HAP-1 (cell line): ENCODE measurements at regions not wholly inside any gene's neighbourhood (a gene's known extent, or its start where the extent isn't known, plus 50 kb on each side); places are given as distances from the start of the nearest gene placed in this dataset.

Experiments used
- DNase-seq, 2 experiments: peaks; one replicate each; pipeline ENCODE4 v3.0.0-alpha.2; 2016 to 2020; ENCODE audit warnings: low spot score in 2 of 2
- H3K27me3 ChIP-seq: fragments of 250-450 bp; sonication (Bioruptor Pico); 2 replicates; pipeline ENCODE4 v1.5.1; 2020; ENCODE audit warnings: low read depth, mild to moderate bottlenecking, moderate library complexity
- H3K36me3 ChIP-seq: fragments of 250-450 bp; sonication (Bioruptor Pico); replicated peaks from 2 replicates; pipeline ENCODE4 v1.5.1; 2020; ENCODE audit warnings: mild to moderate bottlenecking
- H3K4me1 ChIP-seq: fragments of 250-450 bp; sonication (Bioruptor Pico); 2 replicates; pipeline ENCODE4 v1.5.1; 2020; ENCODE audit warnings: mild to moderate bottlenecking
- H3K4me3 ChIP-seq: fragments of 250-450 bp; sonication (Bioruptor Pico); 2 replicates; pipeline ENCODE4 v1.5.1; 2020; ENCODE audit warnings: mild to moderate bottlenecking, moderate library complexity
- H3K9me3 ChIP-seq: fragments of 250-450 bp; sonication (Bioruptor Pico); 2 replicates; pipeline ENCODE4 v1.5.1; 2020; ENCODE audit warnings: mild to moderate bottlenecking, moderate library complexity
- in situ Hi-C: fragments of 300-500 bp; cut with MboI; formaldehyde crosslinking; loops from 3 replicates; pipeline ENCODE4 v1.14.3; 2020; ENCODE audit warnings: low sequenced_read_pairs, inconsistent platforms, mixed read lengths

GRCh38 chr16:35365675-35366074 is 1906.3 kb downstream of the TP53TG3F start:
- Histone ChIP-seq H3K27me3 (no peaks in the 10 kb centered on the region), H3K4me1 (no peaks in the 10 kb centered on the region), H3K9me3 (peaks cover 6% of the 10 kb centered on the region; the same call in 1 of the 2 replicates), H3K36me3 (no peaks in the 10 kb centered on the region), H3K4me3 (no peak overlapping the region)
- DNase-seq, result no peak
- in situ Hi-C loops, result no loop called here

- peaks cover 2% of the 10 kb centered on the region; the same call in 1 of the 2 replicates for H3K9me3 ChIP-seq
- no peaks in the 10 kb centered on the region for H3K4me1 ChIP-seq
- H3K4me3 ChIP-seq, result no peak overlapping the region
- no peaks in the 10 kb centered on the region for H3K27me3 ChIP-seq
- no peak for DNase-seq
- no peaks in the 10 kb centered on the region for H3K36me3 ChIP-seq
- in situ Hi-C loops, result no loop called here
These were observed 1911.2 kb downstream of the TP53TG3F start for GRCh38 chr16:35370617-35371016.

- DNase-seq, result no peak
- in situ Hi-C loops, result no loop called here
- no peak overlapping the region for H3K4me3 ChIP-seq
- H3K27me3 ChIP-seq, result no peaks in the 10 kb centered on the region
- H3K9me3 ChIP-seq, result peaks cover 2% of the 10 kb centered on the region; the same call in 1 of the 2 replicates
- no peaks in the 10 kb centered on the region for H3K36me3 ChIP-seq
- H3K4me1 ChIP-seq, result no peaks in the 10 kb centered on the region
These were observed 1917.7 kb downstream of the TP53TG3F start for GRCh38 chr16:35377142-35377541.

- H3K4me3 ChIP-seq, result no peak overlapping the region
- in situ Hi-C loops, result no loop called here
- no peaks in the 10 kb centered on the region; the same call in 1 of the 2 replicates for H3K9me3 ChIP-seq
- H3K4me1 ChIP-seq, result no peaks in the 10 kb centered on the region
- no peaks in the 10 kb centered on the region for H3K27me3 ChIP-seq
- no peaks in the 10 kb centered on the region for H3K36me3 ChIP-seq
- DNase-seq, result no peak
These were observed 1927.2 kb downstream of the TP53TG3F start for GRCh38 chr16:35386619-35387018.

GRCh38 chr16:35391328-35391727 is 1931.9 kb downstream of the TP53TG3F start:
- Histone ChIP-seq H3K4me1 (no peaks in the 10 kb centered on the region), H3K9me3 (no peaks in the 10 kb centered on the region), H3K27me3 (no peaks in the 10 kb centered on the region), H3K36me3 (no peaks in the 10 kb centered on the region), H3K4me3 (no peak overlapping the region)
- peak; percentile 3 to 39 for DNase-seq
- in situ Hi-C loops, result no loop called here

- H3K9me3 ChIP-seq, result no peaks in the 10 kb centered on the region
- DNase-seq, result no peak
- no peaks in the 10 kb centered on the region for H3K36me3 ChIP-seq
- in situ Hi-C loops, result no loop called here
- no peak overlapping the region for H3K4me3 ChIP-seq
- H3K4me1 ChIP-seq, result no peaks in the 10 kb centered on the region
- no peaks in the 10 kb centered on the region for H3K27me3 ChIP-seq
These were observed 1938.8 kb downstream of the TP53TG3F start for GRCh38 chr16:35398180-35398579.

GRCh38 chr16:35399133-35399532 is 1939.7 kb downstream of the TP53TG3F start:
- in situ Hi-C loops, result no loop called here
- Histone ChIP-seq H3K4me3 (no peak overlapping the region), H3K4me1 (no peaks in the 10 kb centered on the region), H3K9me3 (no peaks in the 10 kb centered on the region), H3K27me3 (no peaks in the 10 kb centered on the region), H3K36me3 (no peaks in the 10 kb centered on the region)
- DNase-seq, result no peak

GRCh38 chr16:35404273-35404672 is 1944.9 kb downstream of the TP53TG3F start:
- DNase-seq, result no peak
- Histone ChIP-seq H3K27me3 (no peaks in the 10 kb centered on the region), H3K9me3 (no peaks in the 10 kb centered on the region), H3K4me3 (no peak overlapping the region), H3K36me3 (no peaks in the 10 kb centered on the region), H3K4me1 (no peaks in the 10 kb centered on the region)
- in situ Hi-C loops, result no loop called here

- H3K36me3 ChIP-seq, result no peaks in the 10 kb centered on the region
- DNase-seq, result no peak
- no peaks in the 10 kb centered on the region for H3K9me3 ChIP-seq
- H3K4me3 ChIP-seq, result no peak overlapping the region
- H3K4me1 ChIP-seq, result no peaks in the 10 kb centered on the region
- H3K27me3 ChIP-seq, result no peaks in the 10 kb centered on the region
- in situ Hi-C loops, result no loop called here
These were observed 1946.1 kb downstream of the TP53TG3F start for GRCh38 chr16:35405526-35405925.

- in situ Hi-C loops, result no loop called here
- H3K4me3 ChIP-seq, result no peak overlapping the region
- DNase-seq, result no peak
- H3K27me3 ChIP-seq, result no peaks in the 10 kb centered on the region
- H3K36me3 ChIP-seq, result no peaks in the 10 kb centered on the region
- H3K4me1 ChIP-seq, result no peaks in the 10 kb centered on the region
- no peaks in the 10 kb centered on the region for H3K9me3 ChIP-seq
These were observed 1950.1 kb downstream of the TP53TG3F start for GRCh38 chr16:35409503-35409902.

GRCh38 chr16:35410438-35410837 is 1951.0 kb downstream of the TP53TG3F start:
- Histone ChIP-seq H3K4me1 (no peaks in the 10 kb centered on the region), H3K27me3 (no peaks in the 10 kb centered on the region), H3K9me3 (no peaks in the 10 kb centered on the region), H3K36me3 (no peaks in the 10 kb centered on the region), H3K4me3 (no peak overlapping the region)
- no peak for DNase-seq
- in situ Hi-C loops, result no loop called here

GRCh38 chr16:35411156-35411555 is 1951.7 kb downstream of the TP53TG3F start:
- H3K36me3 ChIP-seq, result no peaks in the 10 kb centered on the region
- DNase-seq, result no peak
- no peak overlapping the region for H3K4me3 ChIP-seq
- no peaks in the 10 kb centered on the region for H3K9me3 ChIP-seq
- in situ Hi-C loops, result no loop called here
- H3K27me3 ChIP-seq, result no peaks in the 10 kb centered on the region
- H3K4me1 ChIP-seq, result no peaks in the 10 kb centered on the region

- no peaks in the 10 kb centered on the region for H3K9me3 ChIP-seq
- no peaks in the 10 kb centered on the region for H3K4me1 ChIP-seq
- in situ Hi-C loops, result no loop called here
- no peak overlapping the region for H3K4me3 ChIP-seq
- no peak for DNase-seq
- H3K36me3 ChIP-seq, result no peaks in the 10 kb centered on the region
- H3K27me3 ChIP-seq, result no peaks in the 10 kb centered on the region
These were observed 1954.7 kb downstream of the TP53TG3F start for GRCh38 chr16:35414139-35414538.

- DNase-seq, result no peak
- Histone ChIP-seq H3K27me3 (no peaks in the 10 kb centered on the region), H3K4me3 (no peak overlapping the region), H3K9me3 (no peaks in the 10 kb centered on the region), H3K4me1 (no peaks in the 10 kb centered on the region), H3K36me3 (no peaks in the 10 kb centered on the region)
- in situ Hi-C loops, result no loop called here
These were observed 1955.2 kb downstream of the TP53TG3F start for GRCh38 chr16:35414563-35414962.

GRCh38 chr16:35425270-35425669 is 1965.9 kb downstream of the TP53TG3F start:
- in situ Hi-C loops, result no loop called here
- no peaks in the 10 kb centered on the region for H3K36me3 ChIP-seq
- H3K4me1 ChIP-seq, result no peaks in the 10 kb centered on the region
- no peaks in the 10 kb centered on the region for H3K9me3 ChIP-seq
- no peak overlapping the region for H3K4me3 ChIP-seq
- no peaks in the 10 kb centered on the region for H3K27me3 ChIP-seq
- no peak for DNase-seq
